Fibroblast of gingiva (primary cell): ENCODE measurements at regions not wholly inside any gene's neighbourhood (a gene's known extent, or its start where the extent isn't known, plus 50 kb on each side); places are given as distances from the start of the nearest gene placed in this dataset.

Experiments used
- DNase-seq: peaks from one replicate; pipeline ENCODE4 v3.0.0-alpha.2; 2011; ENCODE audit warnings: low read depth

DNA sequence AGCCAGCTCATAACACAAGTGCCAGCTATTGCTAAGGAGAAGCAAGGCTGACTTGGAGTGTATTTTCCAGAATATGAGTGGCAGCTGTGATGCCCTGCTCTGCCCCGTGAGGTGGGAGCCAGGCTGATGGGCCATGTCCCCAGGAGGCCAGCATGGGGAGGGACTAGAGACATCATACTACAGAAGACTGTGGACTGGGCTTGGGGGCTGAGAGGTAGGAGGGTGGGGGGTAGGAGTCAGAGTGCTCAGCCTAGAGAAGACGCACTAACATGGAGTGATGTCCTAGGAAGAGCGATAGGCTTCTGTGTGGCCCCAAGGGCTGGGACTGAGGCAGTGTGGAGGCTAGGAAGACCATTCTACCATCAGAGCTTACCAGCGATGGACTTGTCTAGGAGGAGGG lies 143.7 kb downstream of the WSCD1 start:
- DNase-seq, result no peak

- DNase-seq, result no peak
Measured at GRCh38 chr17:6212766-6213165, 142.6 kb downstream of the WSCD1 start.

DNA sequence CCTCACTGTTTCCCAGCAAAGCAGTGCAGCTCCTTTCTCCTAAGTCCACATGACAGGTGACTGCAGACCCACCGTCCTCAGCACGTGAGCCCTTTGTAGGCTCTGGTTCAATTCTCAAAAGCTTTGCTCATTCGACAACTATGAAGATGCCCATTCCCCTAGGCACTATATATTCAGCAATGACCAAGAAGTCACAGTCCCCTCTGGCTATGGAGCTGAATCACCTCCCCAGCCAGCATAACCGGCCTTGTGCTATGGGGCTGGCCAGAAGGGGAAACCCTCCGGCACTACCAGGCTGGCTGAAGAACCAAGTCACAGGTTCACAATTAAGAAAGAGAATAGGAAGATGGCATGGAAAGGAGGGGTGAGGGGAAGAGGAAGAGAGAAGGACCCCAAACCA lies 139.7 kb downstream of the WSCD1 start:
- no peak for DNase-seq

DNA sequence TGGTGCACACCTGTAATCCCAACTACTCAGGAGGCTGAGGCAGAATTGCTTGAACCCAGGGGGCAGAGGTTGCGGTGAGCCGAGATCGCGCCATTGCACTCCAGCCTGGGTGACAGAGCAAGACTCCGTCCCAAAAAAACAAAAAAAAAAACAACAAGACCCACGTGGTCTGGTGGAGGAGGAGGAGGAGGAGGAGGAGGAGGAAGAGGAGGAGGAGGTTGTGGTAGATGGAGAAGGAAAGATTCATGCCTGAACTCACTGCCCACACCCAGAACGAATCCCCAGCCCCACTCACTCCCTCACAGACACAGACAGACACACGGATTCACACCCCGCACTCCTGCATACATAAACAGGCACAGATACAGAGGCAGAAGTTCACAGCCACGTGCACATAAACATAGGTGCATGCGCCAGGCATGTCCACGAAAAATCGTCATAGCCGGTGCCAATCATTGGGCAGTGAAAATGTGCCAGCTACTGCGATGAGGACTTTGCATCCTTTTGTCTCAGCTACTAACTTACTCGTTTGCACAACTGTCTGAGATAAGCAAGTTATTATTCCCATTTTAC lies 138.5 kb downstream of the WSCD1 start:
- no peak for DNase-seq

DNA sequence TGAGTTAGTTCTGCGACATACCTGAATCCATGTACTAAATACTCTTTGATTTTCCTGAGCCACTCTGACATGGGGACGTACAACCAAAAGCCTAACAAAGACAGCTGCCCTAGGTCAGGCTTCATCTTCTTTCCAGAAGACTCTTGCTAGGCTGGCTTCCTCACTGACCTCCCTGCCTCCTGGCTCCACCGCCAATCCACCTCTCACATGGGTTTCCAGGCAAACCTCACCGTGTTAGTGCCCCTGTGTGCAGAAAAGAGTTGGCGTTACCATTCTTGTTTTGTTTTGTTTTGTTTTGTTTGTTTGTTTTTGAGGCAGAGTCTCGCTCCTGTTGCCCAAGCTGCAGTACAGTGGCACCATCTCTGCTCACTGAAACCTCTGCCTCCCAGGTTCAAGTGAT lies 135.3 kb downstream of the WSCD1 start:
- DNase-seq, result no peak

DNA sequence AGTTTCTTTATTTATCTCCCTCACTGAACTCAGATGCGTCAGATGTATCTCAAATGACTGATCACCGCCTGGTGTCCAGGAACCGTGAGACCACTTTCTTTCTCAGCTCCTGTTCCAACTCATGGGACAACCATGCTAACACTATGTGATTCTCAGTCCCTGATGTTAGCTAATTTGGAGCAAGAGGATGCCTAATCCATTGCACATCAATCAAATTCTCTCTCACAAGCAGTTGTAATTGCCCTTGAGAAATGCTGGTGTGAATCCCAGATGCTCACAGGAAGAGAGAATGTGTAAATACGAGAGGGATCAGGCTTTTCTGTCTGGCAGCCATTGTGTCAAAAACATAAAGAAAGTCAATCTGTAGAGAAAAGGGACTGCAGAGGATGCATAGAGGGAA lies 134.9 kb downstream of the WSCD1 start:
- no peak for DNase-seq

DNA sequence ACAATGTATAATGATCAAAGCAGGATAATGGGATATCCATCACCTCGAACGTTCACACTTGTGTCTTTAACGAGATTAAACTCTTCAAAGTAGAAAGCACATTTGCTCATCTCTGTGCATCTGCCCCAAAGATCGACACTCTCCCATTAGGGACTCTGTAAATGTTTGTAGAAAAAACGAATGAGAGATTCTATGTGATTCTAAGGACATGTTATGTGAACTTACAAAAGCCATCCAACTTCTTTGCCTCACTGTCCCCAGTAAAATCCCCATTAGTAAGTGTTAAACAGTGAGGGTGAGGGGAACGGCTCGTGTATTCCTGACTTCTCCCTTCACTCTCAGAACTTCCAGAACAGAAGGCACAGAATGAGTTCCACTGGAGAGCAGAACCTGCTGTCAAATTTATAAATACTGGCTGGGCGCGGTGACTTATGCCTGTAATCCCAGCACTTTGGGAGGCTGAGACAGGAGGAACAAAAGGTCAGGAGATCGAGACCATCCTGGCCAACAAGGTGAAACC lies 134.1 kb downstream of the WSCD1 start:
- DNase-seq, result no peak

- DNase-seq, result no peak
Measured at GRCh38 chr17:6196355-6196754, 126.2 kb downstream of the WSCD1 start.

GRCh38 chr17:6195123-6195522 lies 124.9 kb downstream of the WSCD1 start:
- DNase-seq, result no peak

- DNase-seq, result no peak
Measured at GRCh38 chr17:6191405-6192324, 121.5 kb downstream of the WSCD1 start.

GRCh38 chr17:6187836-6188235 lies 117.7 kb downstream of the WSCD1 start:
- no peak for DNase-seq

DNA sequence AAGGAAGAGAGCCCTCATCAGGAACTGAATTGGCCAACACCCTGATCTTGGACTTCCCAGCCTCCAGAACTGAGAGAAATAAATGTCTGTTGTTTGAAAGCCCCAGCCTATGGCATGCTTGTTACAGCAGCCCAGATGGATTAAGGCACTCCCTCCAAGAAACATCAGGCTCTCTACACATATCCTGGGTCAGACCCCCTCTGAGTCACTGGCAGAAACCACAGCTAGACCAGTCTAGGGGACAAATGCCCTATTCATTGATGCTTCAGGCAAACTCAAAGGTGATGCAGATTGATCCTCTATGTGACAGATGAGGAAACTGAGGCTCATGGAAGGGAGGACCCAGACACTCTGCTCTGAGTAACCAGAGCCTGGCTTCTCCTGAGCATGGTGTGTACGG lies 116.8 kb downstream of the WSCD1 start:
- DNase-seq, result no peak

DNA sequence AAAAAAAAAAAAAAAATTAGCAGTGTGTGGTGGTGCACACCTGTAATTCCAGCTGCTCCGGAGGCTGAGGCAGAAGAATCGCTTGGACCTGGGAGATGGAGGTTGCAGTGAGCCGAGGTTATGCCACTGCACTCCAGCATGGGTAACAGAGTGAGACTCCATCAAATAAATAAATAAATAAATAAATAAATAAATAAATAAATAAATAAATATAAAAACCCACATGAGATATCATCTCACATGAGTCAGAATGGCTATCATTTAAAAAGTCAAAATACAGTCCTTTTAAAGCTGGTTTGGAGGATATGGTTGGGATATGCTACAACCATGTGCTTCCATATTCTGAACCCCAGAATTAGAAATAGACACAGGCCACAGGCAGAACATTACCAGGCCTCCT lies 114.3 kb downstream of the WSCD1 start:
- DNase-seq, result no peak

GRCh38 chr17:6179017-6179416 lies 108.8 kb downstream of the WSCD1 start:
- no peak for DNase-seq

DNA sequence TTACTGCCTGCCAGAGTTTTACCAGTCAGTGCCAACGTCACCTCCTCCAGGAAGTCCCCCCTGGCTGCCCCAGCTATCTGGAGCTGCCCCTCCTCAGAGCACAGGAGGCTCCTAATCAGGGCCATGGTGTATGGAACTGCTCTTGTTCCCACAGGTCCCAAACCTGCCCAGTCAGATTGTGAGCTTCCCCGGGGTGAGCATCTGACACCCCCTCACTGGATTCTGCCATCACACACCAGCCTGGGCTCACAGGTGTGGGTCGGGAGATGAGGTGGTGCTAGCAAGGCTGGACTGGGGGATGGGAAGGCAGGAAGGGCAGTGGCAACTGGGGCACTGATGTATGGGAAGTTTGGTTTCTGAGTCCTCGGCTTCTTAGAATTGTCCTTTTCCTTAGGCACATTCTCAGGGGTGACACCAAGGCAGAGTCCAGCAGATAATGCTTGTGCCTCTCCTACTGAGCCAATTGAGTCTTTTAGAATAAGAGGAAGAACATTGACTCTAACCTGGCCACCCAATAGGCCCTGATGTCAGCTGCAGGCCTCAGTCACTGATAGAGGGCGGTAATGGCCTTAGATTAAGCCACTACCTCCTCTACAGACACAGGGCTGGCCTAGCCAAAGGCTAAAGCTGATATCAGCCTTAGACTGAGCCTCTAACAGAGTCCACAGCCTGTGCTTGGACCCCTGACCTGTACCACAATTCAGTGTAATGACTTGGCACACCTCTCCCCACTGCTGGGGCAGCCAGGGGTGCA lies 107.9 kb downstream of the WSCD1 start:
- DNase-seq, result no peak
